KMS-11 (cell line): ENCODE measurements at regions not wholly inside any gene's neighbourhood (a gene's known extent, or its start where the extent isn't known, plus 50 kb on each side); places are given as distances from the start of the nearest gene placed in this dataset.
"Not testable (repeated sequence)": the region's sequence is repeated elsewhere in the genome, so short reads cannot be mapped to it uniquely, and the experiment has no call there.

Experiments
- H2AFZ ChIP-seq: fragments of 200-600 bp; sonication (generic); 2 replicates; pipeline ENCODE4 v1.6.1; 2016; ENCODE audit warnings: antibody characterized with exemption, mixed run types, low read depth
- H3K27ac ChIP-seq: fragments of 200-600 bp; sonication (generic); 2 replicates; pipeline ENCODE4 v1.6.1; 2016; ENCODE audit warnings: mild to moderate bottlenecking, mixed run types
- H3K27me3 ChIP-seq: fragments of 200-600 bp; sonication (generic); 2 replicates; pipeline ENCODE4 v1.6.1; 2017; ENCODE audit warnings: mild to moderate bottlenecking, low read depth, mixed run types, moderate library complexity; ENCODE audit not compliant: insufficient read depth
- H3K36me3 ChIP-seq: fragments of 200-600 bp; sonication (generic); 2 replicates; pipeline ENCODE4 v1.6.1; 2017; ENCODE audit warnings: mild to moderate bottlenecking, mixed run types; ENCODE audit not compliant: insufficient read depth
- H3K4me1 ChIP-seq: fragments of 200-600 bp; sonication (generic); 2 replicates; pipeline ENCODE4 v1.6.1; 2016; ENCODE audit warnings: mild to moderate bottlenecking, low read depth, mixed run types; ENCODE audit not compliant: poor library complexity, severe bottlenecking
- H3K4me2 ChIP-seq: fragments of 200-600 bp; sonication (generic); 2 replicates; pipeline ENCODE4 v1.7.0; 2016; ENCODE audit warnings: mild to moderate bottlenecking, mixed run types
- H3K4me3 ChIP-seq: fragments of 200-600 bp; sonication (generic); IDR thresholded peaks from 2 replicates; pipeline ENCODE4 v1.6.1; 2017; ENCODE audit warnings: low read depth, low read length, mixed read lengths; ENCODE audit not compliant: insufficient read depth
- H3K79me2 ChIP-seq: fragments of 200-600 bp; sonication (generic); 2 replicates; pipeline ENCODE4 v1.6.1; 2016; ENCODE audit warnings: low read depth, mixed run types; ENCODE audit not compliant: insufficient read depth
- H3K9ac ChIP-seq: fragments of 200-600 bp; sonication (generic); 2 replicates; pipeline ENCODE4 v1.6.1; 2016; ENCODE audit warnings: mild to moderate bottlenecking, mixed run types
- H4K20me1 ChIP-seq: fragments of 200-600 bp; sonication (generic); 2 replicates; pipeline ENCODE4 v1.6.1; 2016; ENCODE audit warnings: mild to moderate bottlenecking, mixed run types; ENCODE audit not compliant: insufficient read depth
- TF ChIP-seq, protein P1 (sequence below): fragments of 200-600 bp; sonication (generic); conservative IDR thresholded peaks from 2 replicates; pipeline ENCODE4 v1.6.1; 2017; ENCODE audit warnings: low read depth, mild to moderate bottlenecking, antibody characterized with exemption, low read length, moderate library complexity, mixed read lengths

DNA sequence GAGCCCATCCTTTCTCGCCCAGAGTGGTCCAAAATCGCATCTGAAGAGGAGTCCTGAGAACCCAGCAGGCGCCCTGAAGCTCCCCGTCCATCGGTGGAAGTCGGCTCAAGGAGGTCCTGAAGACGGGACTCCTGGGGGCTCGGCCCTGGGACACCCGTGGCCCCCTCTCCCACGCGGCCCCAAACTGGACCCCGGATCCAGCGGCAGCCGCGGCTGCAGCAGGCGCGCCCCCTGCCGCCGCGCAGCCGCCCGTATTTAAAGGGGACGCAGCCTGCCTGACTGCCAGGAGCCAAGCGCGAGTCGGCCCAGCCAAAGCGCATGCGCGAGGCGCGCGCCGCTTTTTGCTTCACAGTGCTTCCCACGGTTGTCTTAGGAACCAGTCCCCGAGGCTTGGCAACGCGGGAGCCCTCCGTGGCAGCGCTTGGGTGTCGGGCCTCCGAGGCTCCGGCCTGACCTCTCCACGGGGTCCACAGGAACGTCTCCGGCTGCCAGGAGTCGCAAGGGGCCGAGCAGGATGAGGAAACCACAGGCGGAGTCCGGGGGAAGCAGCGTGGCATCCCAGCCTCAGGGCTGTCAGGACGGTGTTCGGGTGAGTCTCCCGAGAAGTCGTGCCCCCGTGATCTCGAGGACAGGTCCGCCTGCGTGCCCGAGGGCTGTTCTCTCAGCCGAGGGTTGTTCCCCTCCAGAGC, 691.6 kb downstream of the KCNJ18 start:
- not testable (repeated sequence) for H3K4me2 ChIP-seq, H2AFZ ChIP-seq, H3K27me3 ChIP-seq

DNA sequence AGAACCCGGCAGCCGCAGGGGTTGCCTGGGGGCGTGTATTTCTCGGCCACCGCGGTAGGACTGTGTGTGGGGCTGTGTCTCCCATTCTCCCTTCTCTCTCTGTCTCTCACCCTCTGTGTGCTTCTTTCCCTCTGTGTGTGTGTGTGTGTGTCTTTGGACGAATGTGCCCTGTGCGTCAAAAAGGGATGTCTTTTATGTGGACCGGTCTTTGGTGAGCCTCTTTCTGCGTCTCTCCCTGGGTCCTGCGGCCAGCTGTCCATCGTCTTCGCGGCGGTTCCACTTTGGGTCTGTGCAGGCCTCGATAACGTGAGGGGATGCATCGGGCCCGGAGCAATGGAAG, 692.1 kb downstream of the KCNJ18 start:
- H3K36me3 ChIP-seq, H3K27ac ChIP-seq, H3K27me3 ChIP-seq, H3K4me2 ChIP-seq, H3K9ac ChIP-seq, H3K4me3 ChIP-seq, H2AFZ ChIP-seq, H3K79me2 ChIP-seq, H3K4me1 ChIP-seq, H4K20me1 ChIP-seq: not testable (repeated sequence)

More for the DNA sequence above, 691.6 kb downstream of the KCNJ18 start:
- H4K20me1 ChIP-seq, H3K36me3 ChIP-seq, H3K4me3 ChIP-seq, H3K9ac ChIP-seq, H3K4me1 ChIP-seq, H3K79me2 ChIP-seq, H3K27ac ChIP-seq: not testable (repeated sequence)

DNA sequence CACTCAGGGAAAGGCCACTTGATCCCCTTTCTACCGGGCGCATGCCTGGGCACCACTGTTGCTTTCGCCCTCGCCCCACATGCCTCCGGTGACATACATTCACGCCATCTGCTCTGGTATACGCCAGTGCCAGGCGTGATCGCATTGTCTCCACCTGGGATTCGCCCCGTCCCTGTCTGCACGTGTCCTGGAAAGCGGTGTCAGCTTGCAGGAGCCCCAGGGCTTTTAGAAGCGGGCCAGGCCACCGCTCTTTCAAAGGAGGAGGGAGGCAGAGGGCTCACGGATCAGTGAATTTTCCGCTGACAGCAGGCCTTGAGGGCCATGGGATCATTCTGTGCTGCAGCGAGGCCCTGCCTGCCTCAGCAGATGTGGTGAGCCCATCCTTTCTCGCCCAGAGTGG, 706.1 kb downstream of the KCNJ18 start:
- not testable (repeated sequence) for H3K4me2 ChIP-seq, H3K27ac ChIP-seq, H4K20me1 ChIP-seq, H3K79me2 ChIP-seq, H3K4me3 ChIP-seq, H3K9ac ChIP-seq, H3K27me3 ChIP-seq, H2AFZ ChIP-seq, H3K36me3 ChIP-seq, H3K4me1 ChIP-seq

DNA sequence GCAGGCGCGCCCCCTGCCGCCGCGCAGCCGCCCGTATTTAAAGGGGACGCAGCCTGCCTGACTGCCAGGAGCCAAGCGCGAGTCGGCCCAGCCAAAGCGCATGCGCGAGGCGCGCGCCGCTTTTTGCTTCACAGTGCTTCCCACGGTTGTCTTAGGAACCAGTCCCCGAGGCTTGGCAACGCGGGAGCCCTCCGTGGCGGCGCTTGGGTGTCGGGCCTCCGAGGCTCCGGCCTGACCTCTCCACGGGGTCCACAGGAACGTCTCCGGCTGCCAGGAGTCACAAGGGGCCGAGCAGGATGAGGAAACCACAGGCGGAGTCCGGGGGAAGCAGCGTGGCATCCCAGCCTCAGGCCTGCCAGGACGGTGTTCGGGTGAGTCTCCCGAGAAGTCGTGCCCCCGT, 706.7 kb downstream of the KCNJ18 start:
- H3K9ac ChIP-seq, H4K20me1 ChIP-seq, H3K79me2 ChIP-seq, H3K27me3 ChIP-seq, H3K4me2 ChIP-seq, H2AFZ ChIP-seq, H3K27ac ChIP-seq, H3K36me3 ChIP-seq, H3K4me3 ChIP-seq, H3K4me1 ChIP-seq: not testable (repeated sequence)

DNA sequence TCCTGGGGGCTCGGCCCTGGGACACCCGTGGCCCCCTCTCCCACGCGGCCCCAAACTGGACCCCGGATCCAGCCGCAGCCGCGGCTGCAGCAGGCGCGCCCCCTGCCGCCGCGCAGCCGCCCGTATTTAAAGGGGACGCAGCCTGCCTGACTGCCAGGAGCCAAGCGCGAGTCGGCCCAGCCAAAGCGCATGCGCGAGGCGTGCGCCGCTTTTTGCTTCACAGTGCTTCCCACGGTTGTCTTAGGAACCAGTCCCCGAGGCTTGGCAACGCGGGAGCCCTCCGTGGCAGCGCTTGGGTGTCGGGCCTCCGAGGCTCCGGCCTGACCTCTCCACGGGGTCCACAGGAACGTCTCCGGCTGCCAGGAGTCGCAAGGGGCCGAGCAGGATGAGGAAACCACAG, 712.8 kb downstream of the KCNJ18 start:
- H3K4me2 ChIP-seq, H3K9ac ChIP-seq, H2AFZ ChIP-seq, H3K4me1 ChIP-seq, H3K36me3 ChIP-seq, H3K79me2 ChIP-seq, H3K27ac ChIP-seq, H3K4me3 ChIP-seq, H3K27me3 ChIP-seq, H4K20me1 ChIP-seq: not testable (repeated sequence)

DNA sequence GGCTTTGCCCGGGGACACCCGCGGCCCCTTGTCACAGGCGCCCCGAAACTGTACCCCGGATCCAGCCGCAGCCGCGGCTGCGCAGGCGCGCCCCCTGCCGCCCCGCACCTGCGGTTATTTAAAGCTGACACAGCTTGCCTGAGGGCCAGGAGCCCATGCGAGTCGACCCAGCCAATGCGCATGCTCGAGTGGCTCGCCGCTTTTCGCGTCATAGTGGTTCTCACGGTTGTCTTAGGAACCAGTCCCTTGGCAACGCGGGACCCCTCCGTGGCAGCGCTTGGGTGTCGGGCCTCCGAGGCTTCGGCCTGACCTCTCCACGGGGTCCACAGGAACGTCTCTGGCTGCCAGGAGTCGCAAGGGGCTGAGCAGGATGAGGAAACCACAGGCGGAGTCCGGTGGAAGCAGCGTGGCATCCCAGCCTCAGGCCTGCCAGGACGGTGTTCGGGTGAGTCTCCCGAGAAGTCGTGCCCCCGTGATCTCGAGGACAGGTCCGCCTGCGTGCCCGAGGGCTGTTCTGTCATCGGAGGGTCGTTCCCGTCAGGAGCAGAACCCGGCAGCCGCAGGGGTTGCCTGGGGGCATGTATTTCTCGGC, 716.9 kb downstream of the KCNJ18 start:
- Histone ChIP-seq H3K36me3 (no peaks in the 10 kb centered on the region), H3K4me3 (no peak overlapping the region), H3K27me3 (no peaks in the 10 kb centered on the region), H3K79me2 (no peaks in the 10 kb centered on the region), H3K4me1 (no peaks in the 10 kb centered on the region), H3K27ac (no peak overlapping the region), H4K20me1 (no peaks in the 10 kb centered on the region), H3K4me2 (no peak overlapping the region), H2AFZ (no peak overlapping the region), H3K9ac (no peak overlapping the region)
- TF ChIP-seq, protein P1, sequence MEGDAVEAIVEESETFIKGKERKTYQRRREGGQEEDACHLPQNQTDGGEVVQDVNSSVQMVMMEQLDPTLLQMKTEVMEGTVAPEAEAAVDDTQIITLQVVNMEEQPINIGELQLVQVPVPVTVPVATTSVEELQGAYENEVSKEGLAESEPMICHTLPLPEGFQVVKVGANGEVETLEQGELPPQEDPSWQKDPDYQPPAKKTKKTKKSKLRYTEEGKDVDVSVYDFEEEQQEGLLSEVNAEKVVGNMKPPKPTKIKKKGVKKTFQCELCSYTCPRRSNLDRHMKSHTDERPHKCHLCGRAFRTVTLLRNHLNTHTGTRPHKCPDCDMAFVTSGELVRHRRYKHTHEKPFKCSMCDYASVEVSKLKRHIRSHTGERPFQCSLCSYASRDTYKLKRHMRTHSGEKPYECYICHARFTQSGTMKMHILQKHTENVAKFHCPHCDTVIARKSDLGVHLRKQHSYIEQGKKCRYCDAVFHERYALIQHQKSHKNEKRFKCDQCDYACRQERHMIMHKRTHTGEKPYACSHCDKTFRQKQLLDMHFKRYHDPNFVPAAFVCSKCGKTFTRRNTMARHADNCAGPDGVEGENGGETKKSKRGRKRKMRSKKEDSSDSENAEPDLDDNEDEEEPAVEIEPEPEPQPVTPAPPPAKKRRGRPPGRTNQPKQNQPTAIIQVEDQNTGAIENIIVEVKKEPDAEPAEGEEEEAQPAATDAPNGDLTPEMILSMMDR, result no peak

DNA sequence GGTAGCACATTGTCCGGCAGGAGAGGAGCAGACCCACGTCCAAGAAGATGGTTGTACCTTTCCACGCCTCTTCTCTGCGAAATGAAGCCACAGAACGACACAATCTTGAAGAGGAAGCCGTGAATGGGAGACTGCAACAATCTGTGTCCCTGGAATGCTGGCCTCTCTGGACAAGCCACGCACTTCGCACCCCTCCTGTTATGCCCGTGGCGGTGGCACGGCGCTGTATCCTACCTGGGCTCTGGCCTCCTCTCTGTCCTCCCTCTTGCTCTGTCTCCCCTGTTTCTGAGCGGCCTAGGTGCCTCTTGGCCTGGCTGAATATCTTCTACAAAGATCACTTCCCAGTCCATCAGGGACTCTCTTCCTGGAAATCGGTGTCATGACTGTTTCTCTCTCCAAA, 717.8 kb downstream of the KCNJ18 start:
- Histone ChIP-seq H3K36me3 (no peaks in the 10 kb centered on the region), H4K20me1 (no peaks in the 10 kb centered on the region), H3K4me1 (no peaks in the 10 kb centered on the region), H3K79me2 (no peaks in the 10 kb centered on the region), H2AFZ (no peak overlapping the region), H3K4me2 (no peak overlapping the region), H3K27ac (no peak overlapping the region), H3K27me3 (no peaks in the 10 kb centered on the region), H3K9ac (no peak overlapping the region), H3K4me3 (no peak overlapping the region)
- TF ChIP-seq, protein P1, result no peak
